Ishikawa (cell line): ENCODE measurements at regions not wholly inside any gene's neighbourhood (a gene's known extent, or its start where the extent isn't known, plus 50 kb on each side); places are given as distances from the start of the nearest gene placed in this dataset.

Experiments
- CEBPB ChIP-seq: IDR thresholded peaks from 2 replicates; pipeline ENCODE4 v1.6.1; 2012
- CREB1 ChIP-seq: IDR thresholded peaks from 2 replicates; pipeline ENCODE4 v1.6.1; 2012; ENCODE audit warnings: low read depth
- EGR1 ChIP-seq: IDR thresholded peaks from 2 replicates; pipeline ENCODE4 v1.6.1; 2012
- EP300 ChIP-seq: IDR thresholded peaks from 2 replicates; pipeline ENCODE4 v1.6.1; 2012; ENCODE audit warnings: borderline replicate concordance
- FOXM1 ChIP-seq: IDR thresholded peaks from 2 replicates; pipeline ENCODE4 v1.6.1; 2012; ENCODE audit warnings: low read depth, borderline replicate concordance
- MAX ChIP-seq: IDR thresholded peaks from 2 replicates; pipeline ENCODE4 v1.6.1; 2012
- NFIC ChIP-seq: IDR thresholded peaks from 2 replicates; pipeline ENCODE4 v1.6.1; 2012
- RAD21 ChIP-seq: IDR thresholded peaks from 2 replicates; pipeline ENCODE4 v1.6.1; 2012; ENCODE audit warnings: low read depth
- REST ChIP-seq: IDR thresholded peaks from 2 replicates; pipeline ENCODE4 v1.6.1; 2012; ENCODE audit warnings: low read depth, mild to moderate bottlenecking
- TAF1 ChIP-seq: IDR thresholded peaks from 2 replicates; pipeline ENCODE4 v1.6.1; 2012; ENCODE audit warnings: low read depth, mild to moderate bottlenecking
- TCF12 ChIP-seq: IDR thresholded peaks from 2 replicates; pipeline ENCODE4 v1.6.1; 2012; ENCODE audit warnings: low read depth
- TEAD4 ChIP-seq: IDR thresholded peaks from 2 replicates; pipeline ENCODE4 v1.6.1; 2012
- YY1 ChIP-seq: IDR thresholded peaks from 2 replicates; pipeline ENCODE4 v1.6.1; 2012; ENCODE audit warnings: low read depth
- ZBTB7A ChIP-seq: IDR thresholded peaks from 2 replicates; pipeline ENCODE4 v1.6.1; 2012; ENCODE audit warnings: low read depth
- TF ChIP-seq, protein P1 (sequence below): IDR thresholded peaks from 2 replicates; pipeline ENCODE4 v1.6.1; 2012

DNA sequence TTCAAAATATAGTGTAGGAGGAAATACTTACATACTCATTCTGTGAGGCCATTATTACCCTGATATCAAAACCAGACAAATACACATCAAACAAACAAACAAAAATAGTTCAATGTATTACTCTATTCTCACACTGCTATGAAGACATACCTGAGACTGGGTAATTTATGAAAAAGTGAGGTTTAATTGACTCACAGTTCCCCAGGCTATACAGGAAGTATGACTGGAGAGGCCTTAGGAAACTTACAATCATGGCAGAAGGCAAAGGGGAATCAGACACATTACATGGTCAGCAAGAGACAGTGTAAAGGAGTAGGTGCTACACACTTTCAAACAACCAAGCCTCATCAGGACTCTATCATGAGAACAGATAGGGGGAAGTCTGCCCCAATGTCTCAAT, 1023.2 kb downstream of the TMTC2 start:
- TF ChIP-seq ZBTB7A (no peak), CEBPB (no peak), TCF12 (no peak), NFIC (no peak), MAX (no peak), CREB1 (no peak), TAF1 (no peak), REST (no peak), RAD21 (no peak), YY1 (no peak), EGR1 (no peak), TEAD4 (no peak), EP300 (no peak), FOXM1 (no peak)
- TF ChIP-seq, protein P1, sequence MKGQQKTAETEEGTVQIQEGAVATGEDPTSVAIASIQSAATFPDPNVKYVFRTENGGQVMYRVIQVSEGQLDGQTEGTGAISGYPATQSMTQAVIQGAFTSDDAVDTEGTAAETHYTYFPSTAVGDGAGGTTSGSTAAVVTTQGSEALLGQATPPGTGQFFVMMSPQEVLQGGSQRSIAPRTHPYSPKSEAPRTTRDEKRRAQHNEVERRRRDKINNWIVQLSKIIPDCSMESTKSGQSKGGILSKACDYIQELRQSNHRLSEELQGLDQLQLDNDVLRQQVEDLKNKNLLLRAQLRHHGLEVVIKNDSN, result no peak

- TF ChIP-seq TEAD4 (no peak), TAF1 (no peak), NFIC (no peak), CREB1 (no peak)
Observed at GRCh38 chr12:83700838-83701237, 1014.1 kb downstream of the TMTC2 start.

- TF ChIP-seq CREB1 (no peak), NFIC (no peak), YY1 (no peak), RAD21 (no peak), TEAD4 (no peak), FOXM1 (no peak), MAX (no peak), TAF1 (no peak), EGR1 (no peak), CEBPB (no peak), TCF12 (no peak), ZBTB7A (no peak), EP300 (no peak), REST (no peak)
- TF ChIP-seq, protein P1, result no peak
Observed at GRCh38 chr12:83691730-83692129, 1005.0 kb downstream of the TMTC2 start.

DNA sequence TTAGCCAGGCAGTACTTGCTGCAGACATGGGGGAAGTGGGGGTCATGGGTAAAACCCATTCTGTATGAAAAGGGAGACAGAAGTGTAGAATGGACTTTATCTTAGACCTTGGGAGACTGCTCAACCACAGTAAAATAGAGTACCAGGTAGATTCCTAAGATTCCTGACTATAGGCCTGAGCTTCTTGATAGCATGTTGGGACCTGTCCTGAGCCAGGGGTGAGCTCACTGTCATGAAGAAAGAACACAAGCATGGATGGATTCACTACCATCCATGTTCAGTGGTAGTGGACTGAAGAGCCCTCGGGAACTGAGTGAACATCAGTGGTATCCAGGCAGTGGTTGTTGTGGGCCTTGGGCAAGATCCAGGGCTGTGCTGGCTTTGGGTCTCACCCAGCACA, 1003.8 kb downstream of the TMTC2 start:
- no peak for TF ChIP-seq CREB1
- no peak for TF ChIP-seq EGR1
- no peak for TF ChIP-seq MAX
- TF ChIP-seq, protein P1, result no peak
- TF ChIP-seq CEBPB, result no peak
- TF ChIP-seq YY1, result no peak
- no peak for TF ChIP-seq REST
- TF ChIP-seq ZBTB7A, result no peak
- no peak for TF ChIP-seq FOXM1
- TF ChIP-seq TCF12, result no peak
- no peak for TF ChIP-seq TEAD4
- TF ChIP-seq NFIC, result no peak
- TF ChIP-seq TAF1, result no peak
- TF ChIP-seq EP300, result no peak
- no peak for TF ChIP-seq RAD21

GRCh38 chr12:83689333-83689732, 1002.6 kb downstream of the TMTC2 start:
- TF ChIP-seq EGR1 (no peak), TEAD4 (no peak), TCF12 (no peak), NFIC (no peak), ZBTB7A (no peak), FOXM1 (no peak), RAD21 (no peak), MAX (no peak), CEBPB (no peak), REST (no peak)
- TF ChIP-seq, protein P1, result no peak
